ENCODE measurements at regions not wholly inside any gene's neighbourhood (a gene's known extent, or its start where the extent isn't known, plus 50 kb on each side); places are given as distances from the start of the nearest gene placed in this dataset.

- TF ChIP-seq CTCF (IDR thresholded peaks at IDR 0.05 in 4 of 5, conservative IDR thresholded peaks at IDR 0.05 in 1 of 5) (no peak), POLR2A (IDR thresholded peaks at IDR 0.05) (no peak)
Observed at GRCh38 chr10:94198324-94198723, 164.4 kb downstream of the NOC3L start.
